Stimulated activated naive CD4-positive, alpha-beta T cell treated with Interleukin-2 at 50 U/mL for 16 hours (primary cell): ENCODE measurements at regions not wholly inside any gene's neighbourhood (a gene's known extent, or its start where the extent isn't known, plus 50 kb on each side); places are given as distances from the start of the nearest gene placed in this dataset.

Source experiments
- DNase-seq: peaks from one replicate; lab custom pipeline; 2025; lab: John Stamatoyannopoulos, UW

- DNase-seq, result no peak
These were observed 531.2 kb upstream of the CFAP20DC start for GRCh38 chr3:59580996-59581395.

- DNase-seq, result no peak
These were observed 530.7 kb upstream of the CFAP20DC start for GRCh38 chr3:59580499-59580898.

- no peak for DNase-seq
These were observed 528.3 kb upstream of the CFAP20DC start for GRCh38 chr3:59578129-59578528.

GRCh38 chr3:59576606-59577005 is 526.8 kb upstream of the CFAP20DC start:
- DNase-seq, result no peak

- peak; percentile 78 for DNase-seq
These were observed 525.5 kb upstream of the CFAP20DC start for GRCh38 chr3:59575113-59576001.

GRCh38 chr3:59573911-59574310 is 524.1 kb upstream of the CFAP20DC start:
- no peak for DNase-seq

GRCh38 chr3:59572106-59572505 is 522.3 kb upstream of the CFAP20DC start:
- no peak for DNase-seq

GRCh38 chr3:59570806-59571205 is 521.0 kb upstream of the CFAP20DC start:
- no peak for DNase-seq

- DNase-seq, result no peak
These were observed 517.8 kb upstream of the CFAP20DC start for GRCh38 chr3:59567661-59568060.

GRCh38 chr3:59566481-59566975 is 516.7 kb upstream of the CFAP20DC start:
- DNase-seq, result peak; percentile 34

- no peak for DNase-seq
These were observed 515.3 kb upstream of the CFAP20DC start for GRCh38 chr3:59565125-59565524.

- DNase-seq, result no peak
These were observed 514.1 kb upstream of the CFAP20DC start for GRCh38 chr3:59563966-59564365.

- DNase-seq, result no peak
These were observed 513.3 kb upstream of the CFAP20DC start for GRCh38 chr3:59563072-59563605.

GRCh38 chr3:59559721-59560435 is 510.1 kb upstream of the CFAP20DC start:
- DNase-seq, result peak; percentile 5

GRCh38 chr3:59558906-59559720 is 509.3 kb upstream of the CFAP20DC start:
- no peak for DNase-seq

GRCh38 chr3:59555593-59556315 is 505.9 kb upstream of the CFAP20DC start:
- DNase-seq, result no peak

GRCh38 chr3:59553076-59553475 is 503.3 kb upstream of the CFAP20DC start:
- DNase-seq, result no peak

GRCh38 chr3:59551834-59552233 is 502.0 kb upstream of the CFAP20DC start:
- DNase-seq, result no peak

GRCh38 chr3:59549962-59550361 is 500.1 kb upstream of the CFAP20DC start:
- DNase-seq, result no peak

- DNase-seq, result no peak
These were observed 498.0 kb upstream of the CFAP20DC start for GRCh38 chr3:59547874-59548273.

GRCh38 chr3:59546522-59546921 is 496.7 kb upstream of the CFAP20DC start:
- no peak for DNase-seq
